ENCODE measurements at regions not wholly inside any gene's neighbourhood (a gene's known extent, or its start where the extent isn't known, plus 50 kb on each side); places are given as distances from the start of the nearest gene placed in this dataset.

DNA sequence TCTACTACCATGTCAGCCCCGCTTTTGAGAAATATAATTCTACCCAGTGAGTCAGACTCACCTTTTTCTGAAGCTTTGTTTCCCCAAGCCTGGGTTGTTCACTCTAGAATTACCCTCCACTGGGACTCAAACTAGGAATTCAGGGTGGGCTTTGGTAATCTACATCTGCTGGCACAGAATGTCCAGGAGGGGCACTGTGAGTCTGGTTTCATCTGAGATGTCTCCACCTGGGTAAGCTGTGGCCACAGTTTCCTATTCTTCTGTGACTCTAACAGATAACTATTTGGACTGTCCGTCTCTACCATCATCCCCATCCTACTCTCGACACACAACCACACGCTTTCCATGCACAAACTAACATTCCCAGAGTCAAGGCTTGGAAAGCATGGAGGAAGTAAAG is 457.2 kb downstream of the STK39 start:
- TF ChIP-seq CTCF (IDR thresholded peaks at IDR 0.05) (no peak), POLR2A (IDR thresholded peaks at IDR 0.05) (no peak)
